ENCODE measurements at regions not wholly inside any gene's neighbourhood (a gene's known extent, or its start where the extent isn't known, plus 50 kb on each side); places are given as distances from the start of the nearest gene placed in this dataset.

DNA sequence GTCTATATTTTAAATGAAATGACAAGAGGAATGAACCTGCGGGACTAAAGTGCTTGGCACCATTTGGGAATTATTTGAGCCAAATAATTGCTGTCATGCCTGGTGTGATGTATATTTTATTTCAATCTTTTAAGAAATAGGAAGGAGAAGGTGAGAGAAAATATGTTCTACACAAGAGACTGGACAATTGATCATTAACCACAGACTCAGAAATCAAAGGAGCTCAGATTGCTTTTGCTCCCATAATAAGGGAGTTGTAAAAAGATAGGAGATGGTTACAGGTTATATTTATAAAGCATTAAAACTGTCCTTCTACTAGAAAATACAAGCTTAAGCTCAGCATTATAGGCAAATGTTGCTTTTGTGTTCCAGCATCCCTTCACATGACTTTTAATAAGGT is 515.2 kb upstream of the SULF2 start:
- DNase-seq (ENCODE audit: low spot score): no peak

DNA sequence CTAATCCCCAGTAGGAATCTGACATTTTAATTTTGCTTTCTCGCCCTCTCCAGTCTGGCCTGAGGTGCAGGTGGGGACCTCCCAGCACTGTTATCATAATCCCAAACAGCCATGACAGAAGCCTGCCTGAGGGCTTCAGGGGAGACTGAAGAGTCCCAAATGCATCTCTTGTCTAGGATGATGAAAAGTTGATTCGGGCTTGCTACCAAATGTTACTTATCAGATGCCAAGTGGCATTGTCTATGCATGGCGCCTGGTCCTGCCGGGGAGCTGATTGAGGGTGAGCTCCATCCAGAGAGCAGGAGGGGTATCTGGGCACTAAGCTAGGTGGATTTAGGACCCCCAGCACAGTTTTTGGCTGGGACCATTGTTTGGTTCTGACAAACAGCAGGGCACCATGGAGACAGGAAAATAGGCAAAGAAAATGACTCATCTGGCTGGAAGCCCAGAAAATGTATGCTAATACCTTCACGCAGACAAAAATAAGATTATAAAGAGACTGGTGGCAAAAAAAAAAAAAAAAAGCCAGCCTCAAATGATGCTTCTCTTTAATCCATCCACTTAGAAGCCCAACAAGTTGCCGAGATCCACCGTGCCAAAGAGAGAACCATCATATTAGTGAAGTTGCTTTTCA is 513.7 kb upstream of the SULF2 start:
- peak; percentile 78 for DNase-seq (ENCODE audit: low spot score)

DNA sequence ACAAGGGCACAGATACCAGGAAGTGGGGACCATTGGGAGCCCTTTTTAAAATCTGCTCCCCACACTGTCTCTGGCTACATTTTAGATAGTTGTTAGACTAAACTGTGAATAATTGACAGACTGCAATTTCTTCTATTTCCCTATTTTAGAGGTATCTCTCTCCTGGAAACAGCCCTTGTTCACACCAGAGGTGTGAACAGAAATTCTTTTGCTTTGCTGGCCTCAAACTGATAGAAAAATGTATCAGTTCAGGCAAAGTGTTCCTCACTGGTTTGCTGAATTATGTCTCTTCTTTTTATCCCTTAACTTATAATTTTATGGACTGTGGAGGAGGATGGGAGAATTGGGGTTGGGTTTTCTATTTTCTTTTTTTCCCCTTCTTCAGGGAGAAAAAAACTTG is 513.2 kb upstream of the SULF2 start:
- no peak for DNase-seq (ENCODE audit: low spot score)

DNA sequence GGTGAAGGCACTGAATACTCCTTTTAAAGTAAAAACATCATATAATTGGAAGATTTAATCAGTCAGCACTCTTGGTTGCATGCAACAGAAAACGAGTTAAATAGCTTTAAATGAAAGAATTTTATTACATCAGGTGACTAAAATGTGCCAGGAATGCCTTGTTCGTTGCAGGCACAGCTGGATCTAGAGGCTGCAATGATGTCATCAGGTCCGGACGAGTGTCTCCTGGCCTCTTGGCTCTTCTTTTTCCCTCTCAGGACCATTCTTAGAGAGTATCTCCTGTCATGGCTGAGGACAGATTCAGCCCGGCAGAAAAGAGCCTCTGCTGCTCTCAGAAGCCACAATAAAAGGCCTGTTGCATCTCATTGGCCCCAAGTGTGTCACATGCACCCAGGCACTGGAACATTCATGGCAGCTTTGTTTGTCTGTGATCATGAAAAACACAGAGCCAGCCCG is 510.7 kb upstream of the SULF2 start:
- DNase-seq (ENCODE audit: low spot score): no peak

DNA sequence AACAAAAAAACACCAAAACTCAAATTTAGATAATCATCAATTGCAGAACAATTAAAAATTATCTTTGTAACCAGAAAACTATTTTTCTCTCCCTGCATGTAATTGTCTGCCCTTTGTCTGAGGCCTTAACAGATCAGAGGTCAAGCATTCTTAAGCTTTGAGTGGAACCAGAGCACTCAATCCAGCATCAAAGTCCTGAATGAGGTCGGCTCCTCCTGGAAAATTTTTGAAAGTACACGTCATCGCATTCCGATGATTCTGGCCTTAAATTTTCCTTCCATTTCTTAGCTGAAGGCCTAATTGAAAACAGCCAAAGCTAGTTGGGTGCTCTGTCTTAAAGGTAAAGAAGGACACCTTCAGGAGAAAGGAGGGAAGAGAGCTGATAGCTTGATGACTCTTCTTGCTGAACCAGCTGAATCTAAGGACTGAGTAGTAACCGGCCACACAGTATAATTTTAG is 510.2 kb upstream of the SULF2 start:
- peak; percentile 70 for DNase-seq (ENCODE audit: low spot score)

DNA sequence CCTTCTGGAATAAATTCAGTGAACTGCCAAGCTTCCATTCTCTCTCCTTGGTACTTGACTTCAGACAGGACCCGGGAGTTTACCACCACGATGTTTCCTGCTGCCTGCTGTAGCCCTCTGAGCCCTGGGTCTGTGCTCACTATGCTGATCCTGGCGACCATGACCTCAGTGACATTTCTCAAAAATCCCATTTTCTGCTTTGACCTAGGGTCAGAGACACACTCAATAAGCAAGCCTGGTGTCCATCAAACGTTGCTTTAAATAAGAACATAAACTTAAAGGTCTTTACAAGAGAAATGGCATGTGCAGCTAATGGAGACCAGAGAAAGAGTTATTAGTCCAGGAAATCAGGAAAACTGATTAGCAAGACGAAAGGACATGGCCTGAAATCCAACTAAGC is 509.7 kb upstream of the SULF2 start:
- DNase-seq (ENCODE audit: low spot score): no peak

DNA sequence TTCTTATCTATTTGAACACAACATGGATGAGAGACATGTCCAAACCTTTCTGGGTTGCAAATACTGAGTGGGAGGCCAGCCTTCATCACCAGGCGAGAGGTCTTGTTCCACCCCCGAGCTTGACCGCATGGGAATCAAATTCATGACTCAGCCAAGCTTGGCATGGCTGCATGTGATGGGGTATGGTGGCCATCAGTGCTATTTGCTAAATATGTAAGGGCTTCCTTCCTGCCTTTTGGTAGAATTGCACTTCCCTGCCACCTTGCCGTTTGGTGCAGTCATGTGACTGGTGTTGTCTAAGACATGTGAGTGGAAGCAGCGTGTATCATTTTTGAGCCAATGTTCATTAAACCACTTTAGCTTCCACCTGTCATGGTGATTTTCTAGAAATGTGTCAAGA is 508.9 kb upstream of the SULF2 start:
- no peak for DNase-seq (ENCODE audit: low spot score)

DNA sequence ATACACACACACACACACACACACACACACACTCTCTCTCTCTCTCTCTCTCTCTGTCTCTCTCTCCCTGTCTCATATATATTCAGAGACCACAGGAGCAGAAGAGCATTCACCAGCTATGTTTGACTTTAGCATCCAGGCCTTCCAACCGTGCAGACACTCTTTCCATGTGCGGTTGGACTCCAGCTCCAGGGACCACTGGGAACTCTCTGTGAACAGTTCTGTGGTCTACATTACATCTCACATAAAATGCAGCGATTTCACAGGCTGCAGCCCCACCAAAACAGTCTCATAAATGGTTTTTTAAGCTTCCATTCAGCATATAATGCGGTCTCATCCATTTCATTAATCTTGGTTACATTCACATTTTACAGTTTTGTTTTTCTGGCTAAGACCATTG is 508.4 kb upstream of the SULF2 start:
- DNase-seq (ENCODE audit: low spot score): no peak

DNA sequence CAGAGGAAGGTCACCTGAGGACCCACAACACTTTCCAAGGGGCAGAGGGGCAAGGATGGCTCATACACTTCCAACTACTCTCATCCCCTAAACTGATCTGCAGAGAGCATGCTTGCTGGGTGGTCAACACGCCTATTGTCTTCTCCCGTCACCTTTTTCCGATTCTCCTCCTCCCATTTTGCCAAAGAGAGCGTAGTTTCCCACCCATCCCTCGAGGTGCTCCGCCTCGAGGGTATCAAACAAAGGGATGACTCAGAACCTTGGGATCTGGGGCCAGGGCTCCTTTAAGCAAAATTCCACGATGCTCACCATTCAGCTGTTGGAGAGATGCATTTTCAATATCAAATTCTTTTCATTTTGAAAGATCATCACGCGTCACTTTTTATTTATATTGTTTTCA is 507.5 kb upstream of the SULF2 start:
- no peak for DNase-seq (ENCODE audit: low spot score)

DNA sequence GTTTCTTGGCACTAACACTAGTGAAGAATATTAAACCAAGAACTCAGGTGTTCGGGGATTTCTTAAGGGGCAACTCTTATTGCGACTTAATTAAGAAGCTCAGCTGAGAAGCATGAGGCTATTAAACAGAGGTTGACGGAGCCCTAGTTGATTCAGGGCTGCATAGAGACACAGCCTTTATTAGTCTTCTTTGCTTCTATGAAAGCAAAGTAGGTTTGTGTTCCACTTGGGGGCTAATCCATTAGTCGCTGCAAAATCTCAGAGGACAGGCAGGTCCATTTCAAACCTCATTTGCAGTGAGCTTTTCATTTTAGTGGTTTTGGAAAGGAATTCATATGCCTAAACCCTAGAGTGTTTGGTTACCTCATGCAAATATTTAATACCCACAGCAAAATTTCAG is 506.6 kb upstream of the SULF2 start:
- no peak for DNase-seq (ENCODE audit: low spot score)

DNA sequence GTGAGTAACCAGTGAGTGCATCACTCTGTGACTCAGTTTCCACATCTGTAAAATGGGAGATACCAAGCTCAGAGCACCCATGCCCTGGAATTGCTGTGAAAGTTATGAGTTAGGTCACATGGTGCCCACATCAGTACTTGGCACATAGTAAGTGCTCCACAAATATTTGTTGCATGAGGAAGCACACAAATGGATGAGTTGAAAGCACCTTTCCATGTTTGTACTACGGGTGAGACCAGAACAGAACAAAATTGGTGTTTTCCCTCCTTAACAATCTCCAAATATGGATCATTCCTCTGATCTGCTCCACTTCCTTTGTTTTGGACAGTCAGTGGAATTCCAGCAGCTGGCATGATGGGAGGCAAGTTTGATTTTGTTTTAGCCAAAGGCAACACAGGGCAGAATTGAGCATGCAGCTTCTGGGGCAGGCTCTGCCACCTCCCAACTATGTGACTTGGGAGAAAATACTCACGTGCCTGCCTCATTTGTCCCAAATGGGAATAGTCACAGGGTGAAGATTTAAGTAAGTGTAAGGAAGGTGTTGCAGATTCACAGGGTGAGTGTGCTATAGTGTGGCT is 503.7 kb upstream of the SULF2 start:
- no peak for DNase-seq (ENCODE audit: low spot score)

DNA sequence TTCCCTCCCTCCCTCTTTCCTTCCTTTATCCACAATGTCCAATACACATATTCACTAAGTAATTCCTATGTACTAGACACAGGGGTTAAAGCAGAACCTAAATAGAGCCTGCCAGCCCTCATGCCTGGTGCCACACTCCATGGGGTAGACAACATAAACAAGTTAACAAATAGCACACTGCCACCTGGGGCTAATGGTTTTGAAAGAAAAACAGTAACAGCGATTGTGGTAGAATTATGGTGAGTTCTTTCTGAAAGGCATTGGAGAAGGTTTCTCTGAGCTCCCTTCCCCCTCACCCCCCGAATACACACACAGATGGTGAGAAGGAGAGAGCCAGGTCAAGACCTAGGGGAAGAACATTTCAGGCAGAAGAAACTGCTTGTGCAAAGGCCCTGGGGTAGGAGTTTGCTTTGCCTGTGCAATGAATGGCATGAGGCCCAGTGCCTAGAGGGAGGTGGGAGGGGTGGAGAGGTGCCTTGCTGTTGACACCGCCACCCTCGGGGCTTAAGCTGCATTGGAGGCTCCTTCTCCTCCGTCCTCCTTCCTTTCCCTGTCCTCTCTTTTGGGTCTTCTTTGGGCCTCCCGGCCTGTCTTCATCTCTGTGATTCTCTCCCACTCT is 502.4 kb upstream of the SULF2 start:
- DNase-seq (ENCODE audit: low spot score): no peak

DNA sequence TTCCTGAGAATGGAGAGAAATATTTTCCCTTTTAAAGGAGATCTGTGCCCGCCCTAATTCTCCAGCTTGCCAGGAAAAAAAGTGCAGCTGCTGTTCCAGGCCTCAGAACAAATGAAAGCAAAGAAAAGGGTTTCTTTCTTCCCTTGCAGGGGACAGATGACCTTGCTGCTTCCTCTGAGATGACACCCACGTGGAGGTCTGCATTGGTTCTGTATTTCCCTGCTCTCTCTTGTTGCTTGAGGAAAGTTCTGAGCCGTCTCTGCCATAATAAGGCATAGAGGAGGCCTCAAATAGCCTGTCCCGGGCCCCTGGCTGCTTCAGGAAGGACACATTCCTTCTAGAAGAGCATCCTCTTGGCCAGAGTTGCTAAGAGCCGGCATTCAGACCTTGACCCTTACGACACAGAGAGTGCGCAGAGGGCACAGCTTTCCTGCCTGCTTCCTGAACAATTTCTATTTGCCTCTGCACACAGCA is 501.8 kb upstream of the SULF2 start:
- peak; percentile 26 for DNase-seq (ENCODE audit: low spot score)

DNA sequence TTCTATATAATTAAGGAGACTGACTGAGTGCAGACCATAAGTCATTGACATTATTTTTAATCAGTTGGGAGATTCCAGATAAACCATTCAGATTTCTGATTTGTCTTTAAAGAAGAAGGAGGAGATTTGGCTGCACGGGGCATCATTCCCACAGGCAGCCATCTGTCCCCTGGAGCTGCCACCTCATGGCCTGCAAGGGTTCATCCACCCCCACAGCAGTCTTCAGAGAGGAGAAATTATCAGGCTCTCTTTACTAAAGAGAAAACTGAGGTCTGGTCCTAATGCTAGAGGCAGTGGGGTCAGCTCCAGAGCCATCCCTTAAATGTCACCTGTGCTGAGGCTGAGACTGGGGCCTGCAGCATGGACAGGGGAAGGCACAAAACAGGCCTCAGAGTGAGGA is 501.3 kb upstream of the SULF2 start:
- no peak for DNase-seq (ENCODE audit: low spot score)

DNA sequence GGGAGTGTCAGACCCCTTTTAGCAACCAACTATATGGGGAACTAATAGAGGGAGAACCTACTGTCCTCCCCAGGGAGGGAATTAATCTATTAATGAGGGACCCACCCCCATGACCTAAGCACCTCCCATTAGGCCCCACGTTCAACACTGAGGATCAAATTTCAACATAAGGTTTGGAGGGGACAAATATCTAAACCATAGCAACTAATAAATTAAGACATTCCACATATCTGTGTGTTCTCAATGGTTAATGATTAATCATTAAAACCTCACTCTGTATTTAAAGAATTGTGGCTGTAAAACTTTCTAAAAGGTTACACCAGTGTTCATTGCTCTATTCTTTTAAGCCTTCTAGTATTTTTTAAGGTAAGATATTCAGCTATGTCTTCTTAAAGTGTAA is 500.4 kb upstream of the SULF2 start:
- DNase-seq (ENCODE audit: low spot score): no peak

DNA sequence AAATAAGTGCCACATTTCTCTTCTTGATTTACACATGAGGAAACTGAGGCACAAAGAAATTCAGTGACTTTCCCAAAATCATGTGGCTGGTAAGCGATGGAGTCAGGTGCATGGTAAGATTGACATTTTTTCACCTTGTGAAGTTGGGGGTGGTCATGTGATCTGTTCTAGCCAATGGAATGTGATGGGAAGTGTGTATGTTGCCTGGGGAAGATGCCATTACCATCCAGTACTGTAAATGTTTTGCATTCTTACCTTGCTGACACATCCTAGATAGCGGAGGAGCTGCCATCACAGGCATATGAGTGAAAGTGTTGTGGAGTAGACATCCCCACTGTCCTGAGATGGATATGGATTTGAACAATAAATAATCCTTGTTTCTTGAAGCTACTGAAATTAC is 499.6 kb upstream of the SULF2 start:
- DNase-seq (ENCODE audit: low spot score): no peak

DNA sequence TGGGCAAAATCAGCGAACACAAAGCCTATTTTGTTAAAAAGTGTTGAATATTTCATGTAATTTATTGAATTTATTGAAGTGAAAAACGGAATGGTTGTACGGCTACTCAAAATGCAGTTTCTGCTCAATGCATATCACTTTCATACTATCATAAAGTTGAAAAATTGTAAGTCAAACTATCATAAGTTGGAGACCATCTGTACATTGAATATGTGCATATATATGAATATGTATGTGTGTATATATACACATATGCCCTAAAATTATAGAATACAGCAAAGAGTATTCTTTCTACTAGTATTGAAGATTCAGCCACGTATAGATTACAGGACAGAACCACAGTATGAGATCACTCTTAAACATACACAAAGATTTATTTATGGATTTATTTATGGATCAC is 499.0 kb upstream of the SULF2 start:
- DNase-seq (ENCODE audit: low spot score): no peak

DNA sequence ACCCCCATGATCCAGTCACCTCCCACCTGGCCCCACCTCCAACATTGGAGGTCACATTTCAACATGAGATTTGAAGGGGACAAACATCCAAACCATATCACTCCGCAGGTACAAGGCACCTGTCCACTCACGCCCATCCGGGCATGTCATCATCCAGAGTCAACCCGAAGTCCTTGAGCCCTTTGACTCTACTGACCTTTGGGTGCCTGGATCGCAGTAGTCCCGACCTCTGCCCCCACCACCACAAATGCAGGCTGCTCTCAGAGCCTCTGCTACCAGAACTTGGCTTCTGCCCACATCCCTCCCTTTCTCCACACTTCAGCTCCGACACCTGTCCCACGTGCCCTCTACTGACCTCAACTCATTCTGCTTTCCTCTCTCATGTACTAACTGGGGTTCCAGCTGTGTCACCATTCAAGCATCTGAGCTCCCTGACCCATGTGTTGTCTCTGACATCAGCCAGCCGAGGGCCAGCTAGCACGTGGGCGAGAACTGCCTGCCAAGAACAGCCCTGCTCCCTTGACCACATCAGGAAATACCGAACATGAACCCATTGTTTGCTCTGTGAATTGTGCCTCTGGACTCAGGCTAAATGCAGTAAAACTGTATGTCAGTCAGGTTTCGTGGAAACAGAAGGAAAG is 498.3 kb upstream of the SULF2 start:
- peak; percentile 91 for DNase-seq (ENCODE audit: low spot score)

DNA sequence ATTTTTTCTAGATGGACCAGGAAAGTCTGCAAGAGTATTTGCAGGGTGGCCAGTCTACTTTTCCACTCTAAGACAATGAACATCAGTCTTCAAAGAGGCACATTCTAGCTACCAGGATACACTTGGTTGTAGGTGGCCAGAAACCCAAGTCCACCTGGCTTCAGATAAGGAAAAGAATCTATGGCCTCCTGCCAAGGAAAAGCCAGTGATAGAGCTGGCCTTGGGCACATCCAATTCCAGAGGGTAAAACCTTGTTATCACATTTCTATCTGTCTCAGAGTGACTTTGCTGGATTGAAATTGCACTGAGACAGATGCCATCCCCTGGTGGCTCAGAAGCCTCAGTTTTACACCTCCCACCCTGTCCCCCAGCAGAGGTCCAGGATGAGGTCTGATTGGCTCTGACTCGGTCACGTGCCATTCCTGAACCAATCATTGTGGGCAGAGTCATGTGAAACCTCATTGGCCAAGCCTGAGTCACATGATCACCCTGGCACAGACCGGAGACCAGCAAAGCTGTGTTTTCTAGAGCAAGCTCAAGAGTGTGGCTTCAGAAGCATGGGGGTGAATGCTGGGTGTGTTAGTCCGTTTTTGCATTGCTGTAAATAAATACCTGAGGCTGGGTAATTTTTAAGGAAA is 497.4 kb upstream of the SULF2 start:
- peak; percentile 74 for DNase-seq (ENCODE audit: low spot score)

DNA sequence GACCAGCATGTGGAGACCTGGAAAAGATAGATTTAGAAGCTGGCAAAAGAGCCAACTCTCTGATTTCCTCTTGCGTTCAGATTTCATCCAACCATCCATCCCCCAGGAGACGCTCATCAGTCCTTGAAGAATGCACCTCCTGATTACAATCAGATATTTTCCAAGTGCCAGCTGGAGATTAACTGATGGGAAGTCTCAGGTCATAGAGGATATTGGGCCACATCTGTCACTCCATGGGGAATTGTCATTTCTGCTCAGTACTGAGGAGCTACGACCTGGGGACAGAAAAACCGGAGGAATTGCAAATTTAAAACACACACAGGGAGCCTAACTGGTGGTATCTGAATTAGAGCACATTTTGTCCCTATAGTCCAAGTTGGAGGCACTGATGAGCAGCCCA is 496.2 kb upstream of the SULF2 start:
- no peak for DNase-seq (ENCODE audit: low spot score)

DNA sequence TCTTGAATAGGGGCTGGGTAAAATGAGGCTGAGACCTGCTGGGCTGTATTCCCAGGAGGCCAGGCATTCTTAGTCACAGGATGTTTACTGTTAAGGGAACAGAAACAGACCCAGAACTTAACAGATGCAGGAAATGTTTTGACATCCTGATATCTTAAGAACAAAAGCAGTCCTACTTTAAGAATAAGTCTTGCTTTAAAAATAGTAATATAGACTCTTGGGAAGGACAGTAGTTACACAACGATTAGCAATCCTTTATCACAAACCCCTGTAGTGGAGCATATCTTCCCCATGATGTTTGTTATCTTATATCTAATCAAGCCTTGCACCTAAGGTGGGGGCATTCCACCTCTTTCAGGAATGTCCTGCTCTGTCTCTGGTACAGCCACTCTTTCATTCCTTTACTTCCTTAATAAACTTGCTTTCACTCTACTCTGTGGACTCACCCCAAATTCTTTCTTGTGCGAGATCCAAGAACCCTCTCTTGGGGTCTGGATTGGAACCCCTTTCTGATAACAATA is 493.7 kb upstream of the SULF2 start:
- no peak for DNase-seq (ENCODE audit: low spot score)

DNA sequence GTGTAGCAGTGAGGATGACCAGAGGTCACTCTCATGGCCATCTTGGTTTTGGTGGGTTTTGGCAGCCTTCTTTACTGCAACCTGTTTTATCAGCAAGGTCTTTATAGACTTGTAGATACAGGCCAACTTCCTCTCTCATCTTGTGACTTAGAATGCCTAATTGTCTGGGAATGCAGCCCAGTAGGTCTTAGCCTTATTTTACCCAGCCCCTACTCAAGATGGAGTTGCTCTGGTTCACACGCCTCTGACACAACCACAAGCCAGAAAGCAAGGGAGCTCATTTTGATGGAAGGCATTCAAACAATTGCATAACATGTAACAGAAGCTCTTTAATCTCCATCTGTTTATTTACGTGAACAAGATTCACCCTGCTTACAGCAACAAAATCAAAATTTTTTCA is 492.0 kb upstream of the SULF2 start:
- DNase-seq (ENCODE audit: low spot score): no peak

All from mucosa of gallbladder (tissue), 1 donor.